Endodermal cell (in vitro differentiated cells): ENCODE measurements at regions not wholly inside any gene's neighbourhood (a gene's known extent, or its start where the extent isn't known, plus 50 kb on each side); places are given as distances from the start of the nearest gene placed in this dataset.
A peak's percentile ranks its signal among the peaks of the same experiment; 100 is the strongest.
"Not testable (repeated sequence)": the region's sequence is repeated elsewhere in the genome, so short reads cannot be mapped to it uniquely, and the experiment has no call there.

Experiments
- DNase-seq: peaks from one replicate; pipeline ENCODE4 v3.0.0-alpha.2; 2017
- H3K27ac ChIP-seq: 2 replicates; pipeline ENCODE4 v1.5.1; 2013; ENCODE audit warnings: mild to moderate bottlenecking, low read depth, low read length, moderate library complexity
- H3K27me3 ChIP-seq: 2 replicates; pipeline ENCODE4 v1.6.1; 2013; ENCODE audit warnings: mild to moderate bottlenecking, low read length, moderate library complexity; ENCODE audit not compliant: insufficient read depth, control insufficient read depth, poor library complexity, severe bottlenecking
- H3K36me3 ChIP-seq: 2 replicates; pipeline ENCODE4 v1.7.0; 2013; ENCODE audit warnings: mild to moderate bottlenecking, low read length, moderate library complexity; ENCODE audit not compliant: control insufficient read depth, insufficient read depth
- H3K4me1 ChIP-seq: one replicate; pipeline ENCODE4 v1.7.0; 2013; ENCODE audit warnings: low read length; ENCODE audit not compliant: control insufficient read depth, insufficient read depth
- H3K4me3 ChIP-seq: 2 replicates; pipeline ENCODE4 v1.5.1; 2013; ENCODE audit warnings: mild to moderate bottlenecking, low read length, moderate library complexity
- H3K9ac ChIP-seq: 2 replicates; pipeline ENCODE4 v1.6.1; 2013; ENCODE audit warnings: mild to moderate bottlenecking, low read length, moderate library complexity; ENCODE audit not compliant: poor library complexity, severe bottlenecking; ENCODE audit errors: extremely low read depth
- H3K9me3 ChIP-seq: 2 replicates; pipeline ENCODE4 v1.6.1; 2013; ENCODE audit warnings: mild to moderate bottlenecking, low read length, moderate library complexity; ENCODE audit not compliant: control insufficient read depth
- H3K27ac Mint-ChIP-seq: 2 replicates; pipeline ENCODE4 v1.8.0; 2020; ENCODE audit warnings: mixed read lengths
- H3K27me3 Mint-ChIP-seq: 2 replicates; pipeline ENCODE4 v1.8.0; 2021; ENCODE audit warnings: mild to moderate bottlenecking, mixed read lengths; ENCODE audit not compliant: insufficient read depth
- H3K36me3 Mint-ChIP-seq: 2 replicates; pipeline ENCODE4 v1.8.0; 2020; ENCODE audit warnings: low read depth, mixed read lengths
- H3K4me1 Mint-ChIP-seq: 2 replicates; pipeline ENCODE4 v1.8.0; 2020; ENCODE audit warnings: mixed read lengths
- H3K4me3 Mint-ChIP-seq: 2 replicates; pipeline ENCODE4 v1.8.0; 2020; ENCODE audit warnings: mild to moderate bottlenecking, moderate library complexity, mixed read lengths
- H3K9me3 Mint-ChIP-seq: 2 replicates; pipeline ENCODE4 v1.8.0; 2020; ENCODE audit warnings: mild to moderate bottlenecking, mixed read lengths
- WGBS, 2 experiments: methylation state at CpG; one replicate each; pipeline versions ENCODE4 v1.1.5 to v1.1.7; 2013; ENCODE audit warnings: missing lambda C conversion rate in 2 of 2, mixed read lengths in 1 of 2; ENCODE audit not compliant: insufficient coverage in 1 of 2, insufficient read length in 1 of 2; 5-methylcytosine and 5-hydroxymethylcytosine counted together
- TF ChIP-seq, protein P1 (sequence below): fragments of 200-600 bp; sonication (generic); conservative IDR thresholded peaks from 2 replicates; pipeline ENCODE4 v1.5.0; 2021; ENCODE audit warnings: antibody characterized with exemption, mild to moderate bottlenecking

DNA sequence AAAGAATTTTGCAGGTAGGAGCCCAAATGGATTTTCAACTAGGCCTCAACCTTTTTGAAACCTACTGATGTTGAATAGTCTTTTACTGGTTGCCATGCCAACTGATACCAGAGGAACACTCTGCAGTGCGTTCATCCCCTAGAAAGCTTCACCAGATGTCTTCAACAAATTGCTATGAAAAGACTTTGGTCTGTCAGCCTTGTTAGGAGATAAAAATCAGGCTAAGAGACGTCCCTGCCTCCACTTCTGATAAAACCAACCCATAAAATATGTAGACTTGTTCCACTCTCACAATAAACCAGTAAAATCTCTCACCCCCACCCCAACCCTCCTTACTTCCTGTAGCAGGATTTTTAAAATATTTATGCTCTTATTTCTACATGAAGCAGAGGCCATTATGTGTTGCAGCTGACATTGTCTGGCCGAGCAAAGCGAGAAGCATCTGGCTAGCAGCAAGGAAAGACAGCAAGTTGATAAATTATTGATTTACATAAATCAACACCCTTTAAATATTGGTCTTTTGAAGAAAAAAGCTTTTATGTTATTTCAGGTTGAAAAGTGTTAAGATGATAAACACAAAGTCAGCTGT is 428.7 kb downstream of the ISL1 start:
- WGBS, 2 experiments: 71 to 95% methylated on average over 1 to 4 of the region's 4 CpGs
- DNase-seq: no peak
- Histone ChIP-seq H3K27ac (no peak overlapping the region), H3K4me1 (no peaks in the 10 kb centered on the region), H3K9me3 (no peaks in the 10 kb centered on the region), H3K36me3 (no peaks in the 10 kb centered on the region), H3K27me3 (no peaks in the 10 kb centered on the region), H3K4me3 (no peak overlapping the region), H3K9ac (no peak overlapping the region)
- H3K4me1 Mint-ChIP-seq: no peaks in the 10 kb centered on the region
- no peaks in the 10 kb centered on the region for H3K27me3 Mint-ChIP-seq
- H3K36me3 Mint-ChIP-seq: no peaks in the 10 kb centered on the region
- no peak overlapping the region for H3K4me3 Mint-ChIP-seq
- peak overlapping the region; percentile 64 for H3K27ac Mint-ChIP-seq
- TF ChIP-seq, protein P1, sequence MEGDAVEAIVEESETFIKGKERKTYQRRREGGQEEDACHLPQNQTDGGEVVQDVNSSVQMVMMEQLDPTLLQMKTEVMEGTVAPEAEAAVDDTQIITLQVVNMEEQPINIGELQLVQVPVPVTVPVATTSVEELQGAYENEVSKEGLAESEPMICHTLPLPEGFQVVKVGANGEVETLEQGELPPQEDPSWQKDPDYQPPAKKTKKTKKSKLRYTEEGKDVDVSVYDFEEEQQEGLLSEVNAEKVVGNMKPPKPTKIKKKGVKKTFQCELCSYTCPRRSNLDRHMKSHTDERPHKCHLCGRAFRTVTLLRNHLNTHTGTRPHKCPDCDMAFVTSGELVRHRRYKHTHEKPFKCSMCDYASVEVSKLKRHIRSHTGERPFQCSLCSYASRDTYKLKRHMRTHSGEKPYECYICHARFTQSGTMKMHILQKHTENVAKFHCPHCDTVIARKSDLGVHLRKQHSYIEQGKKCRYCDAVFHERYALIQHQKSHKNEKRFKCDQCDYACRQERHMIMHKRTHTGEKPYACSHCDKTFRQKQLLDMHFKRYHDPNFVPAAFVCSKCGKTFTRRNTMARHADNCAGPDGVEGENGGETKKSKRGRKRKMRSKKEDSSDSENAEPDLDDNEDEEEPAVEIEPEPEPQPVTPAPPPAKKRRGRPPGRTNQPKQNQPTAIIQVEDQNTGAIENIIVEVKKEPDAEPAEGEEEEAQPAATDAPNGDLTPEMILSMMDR: no peak
- no peaks in the 10 kb centered on the region for H3K9me3 Mint-ChIP-seq

DNA sequence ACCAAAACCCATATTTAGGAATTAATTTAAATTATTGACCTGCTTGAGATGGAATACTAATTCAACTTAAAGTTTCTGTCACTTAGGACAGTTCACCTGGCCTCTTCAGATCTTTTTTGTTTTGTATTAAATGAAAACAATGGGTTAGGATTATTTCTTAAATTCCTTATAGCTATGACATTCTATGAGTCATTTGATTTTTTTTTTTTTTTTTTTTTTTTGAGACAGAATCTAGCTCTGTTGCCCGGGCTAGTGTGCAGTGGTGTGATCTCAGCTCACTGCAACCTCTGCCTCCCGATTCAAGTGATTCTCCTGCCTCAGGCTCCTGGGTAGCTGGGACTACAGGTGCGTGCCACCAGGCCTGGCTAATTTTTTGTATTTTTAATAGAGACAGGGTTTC is 431.6 kb downstream of the ISL1 start:
- not testable (repeated sequence) for H3K4me1 ChIP-seq, H3K27ac Mint-ChIP-seq, H3K27me3 ChIP-seq, H3K9me3 ChIP-seq, H3K4me1 Mint-ChIP-seq, H3K4me3 Mint-ChIP-seq, H3K27me3 Mint-ChIP-seq, H3K4me3 ChIP-seq, H3K9me3 Mint-ChIP-seq, H3K27ac ChIP-seq, H3K36me3 Mint-ChIP-seq, DNase-seq, H3K36me3 ChIP-seq, H3K9ac ChIP-seq
- 83 to 94% methylated on average over 1 to 3 of the region's 3 CpGs for WGBS, 2 experiments

DNA sequence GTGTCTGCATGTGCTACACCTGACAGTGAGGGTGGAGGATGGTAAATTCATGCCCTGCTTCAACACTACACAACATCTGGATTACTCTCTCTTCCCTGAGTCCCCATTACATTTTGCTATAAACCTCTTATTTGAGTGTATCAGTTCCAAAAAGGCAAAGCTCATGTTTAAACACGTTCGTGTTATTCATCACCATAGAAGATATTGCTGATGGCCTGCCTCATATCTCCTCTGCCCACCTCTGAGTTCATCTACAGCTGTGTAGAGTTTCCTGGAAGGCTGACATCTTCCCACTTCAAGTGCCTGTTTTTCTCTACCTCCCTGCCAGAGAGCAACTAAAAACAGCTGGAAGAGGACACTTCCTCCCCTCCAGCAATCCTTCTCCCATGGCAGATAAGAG is 433.2 kb downstream of the ISL1 start:
- WGBS, 2 experiments: 87 to 88% methylated on average over 2 of the region's 2 CpGs
- no peaks in the 10 kb centered on the region for H3K9me3 Mint-ChIP-seq
- no peak overlapping the region for H3K27ac ChIP-seq
- no peak overlapping the region for H3K9ac ChIP-seq
- no peaks in the 10 kb centered on the region for H3K27me3 ChIP-seq
- H3K27me3 Mint-ChIP-seq: no peaks in the 10 kb centered on the region
- H3K4me1 Mint-ChIP-seq: no peaks in the 10 kb centered on the region
- no peaks in the 10 kb centered on the region for H3K36me3 ChIP-seq
- no peak overlapping the region for H3K27ac Mint-ChIP-seq
- H3K36me3 Mint-ChIP-seq: no peaks in the 10 kb centered on the region
- TF ChIP-seq, protein P1: no peak
- no peaks in the 10 kb centered on the region for H3K9me3 ChIP-seq
- no peaks in the 10 kb centered on the region for H3K4me1 ChIP-seq
- no peak overlapping the region for H3K4me3 ChIP-seq
- H3K4me3 Mint-ChIP-seq: no peak overlapping the region
- DNase-seq: no peak

DNA sequence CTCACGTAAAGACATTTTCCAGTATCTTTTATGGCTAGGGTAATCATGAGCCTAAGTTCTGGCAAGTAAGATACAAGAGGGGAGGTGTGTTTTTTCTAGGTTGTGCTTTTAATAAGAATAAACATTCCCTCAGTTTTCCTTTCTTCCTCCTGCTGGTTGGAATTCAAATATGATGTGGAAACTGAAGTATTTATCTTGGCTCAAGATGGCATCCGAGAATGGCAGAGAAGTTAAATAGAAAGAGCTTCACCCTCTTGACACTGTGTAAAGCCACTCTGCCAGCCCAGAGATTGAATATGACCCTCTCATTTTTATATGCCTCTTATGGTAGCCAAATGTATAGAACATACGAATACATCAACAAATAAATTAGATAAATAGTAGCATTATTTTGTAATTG is 438.4 kb downstream of the ISL1 start:
- Mint-ChIP-seq H3K27me3 (peaks cover 4% of the 10 kb centered on the region), H3K4me1 (peaks cover 4% of the 10 kb centered on the region), H3K36me3 (no peaks in the 10 kb centered on the region), H3K9me3 (no peaks in the 10 kb centered on the region), H3K27ac (no peak overlapping the region), H3K4me3 (no peak overlapping the region)
- H3K9ac ChIP-seq: no peak overlapping the region
- H3K9me3 ChIP-seq: no peaks in the 10 kb centered on the region
- no peak overlapping the region for H3K27ac ChIP-seq
- no peaks in the 10 kb centered on the region for H3K27me3 ChIP-seq
- TF ChIP-seq, protein P1: no peak
- no peak for DNase-seq
- peaks cover 4% of the 10 kb centered on the region for H3K4me1 ChIP-seq
- WGBS, 2 experiments: 97% methylated on average over 2 of the region's 3 CpGs; no CpG with 5 or more reads in 1 of the 2 experiments
- no peaks in the 10 kb centered on the region for H3K36me3 ChIP-seq
- H3K4me3 ChIP-seq: no peak overlapping the region
